ENCODE measurements at regions not wholly inside any gene's neighbourhood (a gene's known extent, or its start where the extent isn't known, plus 50 kb on each side); places are given as distances from the start of the nearest gene placed in this dataset.
"Not testable (repeated sequence)": the region's sequence is repeated elsewhere in the genome, so short reads cannot be mapped to it uniquely, and the experiment has no call there.

GRCh38 chr18:11377766-11378540 is 228.6 kb upstream of the PIEZO2 start:
- DNase-seq (ENCODE audit: insufficient read length, low spot score), result no peak
- TF ChIP-seq TAF1 (IDR thresholded peaks at IDR 0.05; ENCODE audit: low read depth, low read length) (no peak), POU2F2 (IDR thresholded peaks at IDR 0.05; ENCODE audit: low read depth, low read length) (no peak), POLR2AphosphoS5 (IDR thresholded peaks at IDR 0.05; ENCODE audit: low read depth, low read length) (no peak), POLR2A (IDR thresholded peaks at IDR 0.05; ENCODE audit: low read depth, low read length) (no peak), SPI1 (IDR thresholded peaks at IDR 0.05; ENCODE audit: low read depth, low read length) (no peak), PAX5 (IDR thresholded peaks at IDR 0.05; ENCODE audit: insufficient read depth, low read length, severe bottlenecking) (no peak)
- no peak for FAIRE-seq

GRCh38 chr18:11372163-11372562 is 222.8 kb upstream of the PIEZO2 start:
- DNase-seq (ENCODE audit: insufficient read length, low spot score) (no peak), FAIRE-seq (no peak)
- TF ChIP-seq PAX5 (IDR thresholded peaks at IDR 0.05; ENCODE audit: insufficient read depth, low read length, severe bottlenecking) (no peak), TAF1 (IDR thresholded peaks at IDR 0.05; ENCODE audit: low read depth, low read length) (no peak), POLR2AphosphoS5 (IDR thresholded peaks at IDR 0.05; ENCODE audit: low read depth, low read length) (no peak), POLR2A (IDR thresholded peaks at IDR 0.05; ENCODE audit: low read depth, low read length) (no peak), POU2F2 (IDR thresholded peaks at IDR 0.05; ENCODE audit: low read depth, low read length) (no peak), SPI1 (IDR thresholded peaks at IDR 0.05; ENCODE audit: low read depth, low read length) (no peak)

GRCh38 chr18:11369556-11369955 is 220.2 kb upstream of the PIEZO2 start:
- FAIRE-seq (no peak), DNase-seq (ENCODE audit: insufficient read length, low spot score) (no peak)

GRCh38 chr18:11368020-11368419 is 218.7 kb upstream of the PIEZO2 start:
- DNase-seq (ENCODE audit: insufficient read length, low spot score) (no peak), FAIRE-seq (no peak)
- TF ChIP-seq SPI1 (IDR thresholded peaks at IDR 0.05; ENCODE audit: low read depth, low read length) (0 out of 2 replicates have a peak, but pooled peaks have one; percentile 3), TAF1 (IDR thresholded peaks at IDR 0.05; ENCODE audit: low read depth, low read length) (no peak)

More at GRCh38 chr18:11369556-11369955, 220.2 kb upstream of the PIEZO2 start:
- TF ChIP-seq TAF1 (IDR thresholded peaks at IDR 0.05; ENCODE audit: low read depth, low read length) (no peak), SPI1 (IDR thresholded peaks at IDR 0.05; ENCODE audit: low read depth, low read length) (peak; percentile 15; the same call in 1 of the 2 replicates)

- FAIRE-seq (no peak), DNase-seq (ENCODE audit: insufficient read length, low spot score) (no peak)
- TF ChIP-seq POLR2AphosphoS5 (IDR thresholded peaks at IDR 0.05; ENCODE audit: low read depth, low read length), result no peak
- TF ChIP-seq POLR2A (IDR thresholded peaks at IDR 0.05; ENCODE audit: low read depth, low read length), result no peak
- no peak for TF ChIP-seq POU2F2 (IDR thresholded peaks at IDR 0.05; ENCODE audit: low read depth, low read length)
- TF ChIP-seq SPI1 (IDR thresholded peaks at IDR 0.05; ENCODE audit: low read depth, low read length), result no peak
- no peak for TF ChIP-seq TAF1 (IDR thresholded peaks at IDR 0.05; ENCODE audit: low read depth, low read length)
- TF ChIP-seq PAX5 (IDR thresholded peaks at IDR 0.05; ENCODE audit: insufficient read depth, low read length, severe bottlenecking), result no peak
Measured at GRCh38 chr18:11367351-11367750, 218.0 kb upstream of the PIEZO2 start.

GRCh38 chr18:11366410-11366809 is 217.0 kb upstream of the PIEZO2 start:
- DNase-seq (ENCODE audit: insufficient read length, low spot score), result no peak
- TF ChIP-seq TAF1 (IDR thresholded peaks at IDR 0.05; ENCODE audit: low read depth, low read length), result no peak
- no peak for TF ChIP-seq POU2F2 (IDR thresholded peaks at IDR 0.05; ENCODE audit: low read depth, low read length)
- no peak for TF ChIP-seq PAX5 (IDR thresholded peaks at IDR 0.05; ENCODE audit: insufficient read depth, low read length, severe bottlenecking)
- no peak for TF ChIP-seq POLR2A (IDR thresholded peaks at IDR 0.05; ENCODE audit: low read depth, low read length)
- TF ChIP-seq POLR2AphosphoS5 (IDR thresholded peaks at IDR 0.05; ENCODE audit: low read depth, low read length), result no peak
- no peak for TF ChIP-seq SPI1 (IDR thresholded peaks at IDR 0.05; ENCODE audit: low read depth, low read length)
- no peak for FAIRE-seq

- FAIRE-seq, result no peak
- no peak for TF ChIP-seq POU2F2 (IDR thresholded peaks at IDR 0.05; ENCODE audit: low read depth, low read length)
- TF ChIP-seq SPI1 (IDR thresholded peaks at IDR 0.05; ENCODE audit: low read depth, low read length), result no peak
- TF ChIP-seq TAF1 (IDR thresholded peaks at IDR 0.05; ENCODE audit: low read depth, low read length), result no peak
- TF ChIP-seq PAX5 (IDR thresholded peaks at IDR 0.05; ENCODE audit: insufficient read depth, low read length, severe bottlenecking), result no peak
- TF ChIP-seq POLR2A (IDR thresholded peaks at IDR 0.05; ENCODE audit: low read depth, low read length), result no peak
- no peak for TF ChIP-seq POLR2AphosphoS5 (IDR thresholded peaks at IDR 0.05; ENCODE audit: low read depth, low read length)
- DNase-seq (ENCODE audit: insufficient read length, low spot score), result no peak
Measured at GRCh38 chr18:11362856-11363255, 213.5 kb upstream of the PIEZO2 start.

- FAIRE-seq; DNase-seq (ENCODE audit: insufficient read length, low spot score): not testable (repeated sequence)
Measured at GRCh38 chr18:11361862-11362261, 212.5 kb upstream of the PIEZO2 start.

GRCh38 chr18:11357678-11358077 is 208.3 kb upstream of the PIEZO2 start:
- no peak for FAIRE-seq

GRCh38 chr18:11344576-11344975 is 195.2 kb upstream of the PIEZO2 start:
- not testable (repeated sequence) for FAIRE-seq; DNase-seq (ENCODE audit: insufficient read length, low spot score)

More at GRCh38 chr18:11357678-11358077, 208.3 kb upstream of the PIEZO2 start:
- no peak for DNase-seq (ENCODE audit: insufficient read length, low spot score)
- TF ChIP-seq POU2F2 (IDR thresholded peaks at IDR 0.05; ENCODE audit: low read depth, low read length), result no peak
- no peak for TF ChIP-seq POLR2AphosphoS5 (IDR thresholded peaks at IDR 0.05; ENCODE audit: low read depth, low read length)
- no peak for TF ChIP-seq POLR2A (IDR thresholded peaks at IDR 0.05; ENCODE audit: low read depth, low read length)
- TF ChIP-seq SPI1 (IDR thresholded peaks at IDR 0.05; ENCODE audit: low read depth, low read length), result no peak
- TF ChIP-seq TAF1 (IDR thresholded peaks at IDR 0.05; ENCODE audit: low read depth, low read length), result no peak
- TF ChIP-seq PAX5 (IDR thresholded peaks at IDR 0.05; ENCODE audit: insufficient read depth, low read length, severe bottlenecking), result no peak

All from GM12891 (cell line).